ENCODE measurements at regions not wholly inside any gene's neighbourhood (a gene's known extent, or its start where the extent isn't known, plus 50 kb on each side); places are given as distances from the start of the nearest gene placed in this dataset.
"Not testable (repeated sequence)": the region's sequence is repeated elsewhere in the genome, so short reads cannot be mapped to it uniquely, and the experiment has no call there.

GRCh38 chr20:48025051-48025515, 239.8 kb upstream of the SULF2 start:
- POLR2A ChIA-PET, result no interaction called here
- CTCF ChIA-PET, result no interaction called here

GRCh38 chr20:48024539-48024938, 239.3 kb upstream of the SULF2 start:
- ChIA-PET POLR2A (no interaction called here), CTCF (no interaction called here)
- no peak for DNase-seq (ENCODE audit: extremely low spot score)
- TF ChIP-seq SUZ12 (IDR thresholded peaks at IDR 0.05), result no peak
- no peak for TF ChIP-seq BHLHE40 (IDR thresholded peaks at IDR 0.05; ENCODE audit: borderline replicate concordance)
- TF ChIP-seq SP1 (IDR thresholded peaks at IDR 0.05), result no peak
- no peak for TF ChIP-seq FOXA1 (IDR thresholded peaks at IDR 0.05)
- TF ChIP-seq PKNOX1 (IDR thresholded peaks at IDR 0.05), result no peak
- TF ChIP-seq ZNF384 (IDR thresholded peaks at IDR 0.05), result no peak
- no peak for TF ChIP-seq CTBP1 (IDR thresholded peaks at IDR 0.05; ENCODE audit: borderline replicate concordance)
- TF ChIP-seq TARDBP (IDR thresholded peaks at IDR 0.05), result no peak
- TF ChIP-seq HDGF (IDR thresholded peaks at IDR 0.05; ENCODE audit: borderline replicate concordance), result no peak
- TF ChIP-seq ELF4 (IDR thresholded peaks at IDR 0.05), result no peak

More at GRCh38 chr20:48025051-48025515, 239.8 kb upstream of the SULF2 start:
- no peak for DNase-seq (ENCODE audit: extremely low spot score)
- no peak for TF ChIP-seq FOXK2 (IDR thresholded peaks at IDR 0.05)
- no peak for TF ChIP-seq SP1 (IDR thresholded peaks at IDR 0.05)
- TF ChIP-seq HDGF (IDR thresholded peaks at IDR 0.05; ENCODE audit: borderline replicate concordance), result no peak
- no peak for TF ChIP-seq PKNOX1 (IDR thresholded peaks at IDR 0.05)
- no peak for TF ChIP-seq BHLHE40 (IDR thresholded peaks at IDR 0.05; ENCODE audit: borderline replicate concordance)
- no peak for TF ChIP-seq ARNT (IDR thresholded peaks at IDR 0.05)
- no peak for TF ChIP-seq FOXM1 (IDR thresholded peaks at IDR 0.05; ENCODE audit: borderline replicate concordance)
- no peak for TF ChIP-seq ELF4 (IDR thresholded peaks at IDR 0.05)
- TF ChIP-seq TARDBP (IDR thresholded peaks at IDR 0.05), result no peak
- TF ChIP-seq SUZ12 (IDR thresholded peaks at IDR 0.05), result no peak
- no peak for TF ChIP-seq CTBP1 (IDR thresholded peaks at IDR 0.05; ENCODE audit: borderline replicate concordance)
- no peak for TF ChIP-seq NFRKB (IDR thresholded peaks at IDR 0.05)
- no peak for TF ChIP-seq FOXA1 (IDR thresholded peaks at IDR 0.05)
- no peak for TF ChIP-seq ZNF384 (IDR thresholded peaks at IDR 0.05)
- TF ChIP-seq L3MBTL2 (conservative IDR thresholded peaks at IDR 0.05), result no peak
- TF ChIP-seq LEF1 (IDR thresholded peaks at IDR 0.05; ENCODE audit: borderline replicate concordance), result no peak

- DNase-seq (ENCODE audit: extremely low spot score); CTCF ChIA-PET; POLR2A ChIA-PET: not testable (repeated sequence)
Measured at GRCh38 chr20:48020696-48021095, 235.4 kb upstream of the SULF2 start.

- DNase-seq (ENCODE audit: extremely low spot score), result no peak
- CTCF ChIA-PET, result no interaction called here
- POLR2A ChIA-PET, result no interaction called here
- no peak for TF ChIP-seq CTBP1 (IDR thresholded peaks at IDR 0.05; ENCODE audit: borderline replicate concordance)
- no peak for TF ChIP-seq FOXK2 (IDR thresholded peaks at IDR 0.05)
- no peak for TF ChIP-seq ZNF384 (IDR thresholded peaks at IDR 0.05)
- TF ChIP-seq SUZ12 (IDR thresholded peaks at IDR 0.05), result no peak
- TF ChIP-seq NFRKB (IDR thresholded peaks at IDR 0.05), result no peak
- TF ChIP-seq BHLHE40 (IDR thresholded peaks at IDR 0.05; ENCODE audit: borderline replicate concordance), result no peak
- no peak for TF ChIP-seq FOXA1 (IDR thresholded peaks at IDR 0.05)
- TF ChIP-seq ARNT (IDR thresholded peaks at IDR 0.05), result no peak
- TF ChIP-seq FOXM1 (IDR thresholded peaks at IDR 0.05; ENCODE audit: borderline replicate concordance), result no peak
- no peak for TF ChIP-seq L3MBTL2 (conservative IDR thresholded peaks at IDR 0.05)
- no peak for TF ChIP-seq HDGF (IDR thresholded peaks at IDR 0.05; ENCODE audit: borderline replicate concordance)
- TF ChIP-seq SP1 (IDR thresholded peaks at IDR 0.05), result no peak
- TF ChIP-seq TARDBP (IDR thresholded peaks at IDR 0.05), result no peak
- no peak for TF ChIP-seq ELF4 (IDR thresholded peaks at IDR 0.05)
Measured at GRCh38 chr20:48019940-48020339, 234.7 kb upstream of the SULF2 start.

GRCh38 chr20:48019496-48019895, 234.2 kb upstream of the SULF2 start:
- TF ChIP-seq FOXA1 (IDR thresholded peaks at IDR 0.05) (no peak), ARNT (IDR thresholded peaks at IDR 0.05) (no peak), SUZ12 (IDR thresholded peaks at IDR 0.05) (no peak), CTBP1 (IDR thresholded peaks at IDR 0.05; ENCODE audit: borderline replicate concordance) (no peak), BHLHE40 (IDR thresholded peaks at IDR 0.05; ENCODE audit: borderline replicate concordance) (no peak), NFRKB (IDR thresholded peaks at IDR 0.05) (no peak), L3MBTL2 (conservative IDR thresholded peaks at IDR 0.05) (no peak), FOXK2 (IDR thresholded peaks at IDR 0.05) (no peak), HDGF (IDR thresholded peaks at IDR 0.05; ENCODE audit: borderline replicate concordance) (no peak), TARDBP (IDR thresholded peaks at IDR 0.05) (no peak), SP1 (IDR thresholded peaks at IDR 0.05) (no peak), LEF1 (IDR thresholded peaks at IDR 0.05; ENCODE audit: borderline replicate concordance) (no peak), ELF4 (IDR thresholded peaks at IDR 0.05) (no peak)
- POLR2A ChIA-PET, result no interaction called here
- DNase-seq (ENCODE audit: extremely low spot score), result no peak
- CTCF ChIA-PET, result no interaction called here

GRCh38 chr20:48018851-48019250, 233.6 kb upstream of the SULF2 start:
- DNase-seq (ENCODE audit: extremely low spot score); CTCF ChIA-PET; POLR2A ChIA-PET: not testable (repeated sequence)

- DNase-seq (ENCODE audit: extremely low spot score), result no peak
- ChIA-PET POLR2A (no interaction called here), CTCF (no interaction called here)
- TF ChIP-seq SP1 (IDR thresholded peaks at IDR 0.05) (no peak), FOXM1 (IDR thresholded peaks at IDR 0.05; ENCODE audit: borderline replicate concordance) (no peak), L3MBTL2 (conservative IDR thresholded peaks at IDR 0.05) (no peak), HDGF (IDR thresholded peaks at IDR 0.05; ENCODE audit: borderline replicate concordance) (no peak), TARDBP (IDR thresholded peaks at IDR 0.05) (no peak), ELF4 (IDR thresholded peaks at IDR 0.05) (no peak), FOXK2 (IDR thresholded peaks at IDR 0.05) (no peak), LEF1 (IDR thresholded peaks at IDR 0.05; ENCODE audit: borderline replicate concordance) (no peak), ARNT (IDR thresholded peaks at IDR 0.05) (no peak), PKNOX1 (IDR thresholded peaks at IDR 0.05) (no peak), NFRKB (IDR thresholded peaks at IDR 0.05) (no peak), SUZ12 (IDR thresholded peaks at IDR 0.05) (no peak), FOXA1 (IDR thresholded peaks at IDR 0.05) (no peak), ZNF384 (IDR thresholded peaks at IDR 0.05) (no peak), CTBP1 (IDR thresholded peaks at IDR 0.05; ENCODE audit: borderline replicate concordance) (no peak), BHLHE40 (IDR thresholded peaks at IDR 0.05; ENCODE audit: borderline replicate concordance) (no peak)
Measured at GRCh38 chr20:48017992-48018391, 232.7 kb upstream of the SULF2 start.

Measured in HEK293T (cell line).